H54 (cell line): ENCODE measurements at regions not wholly inside any gene's neighbourhood (a gene's known extent, or its start where the extent isn't known, plus 50 kb on each side); places are given as distances from the start of the nearest gene placed in this dataset.
A peak's percentile ranks its signal among the peaks of the same experiment; 100 is the strongest.

Experiments
- DNase-seq: peaks from one replicate; pipeline ENCODE4 v3.0.0; 2011; ENCODE audit warnings: low spot score, mixed read lengths; ENCODE audit not compliant: insufficient read length
- FAIRE-seq: peaks from 3 replicates; lab custom pipeline; 2011; peaks lifted over from hg19 to GRCh38; lab: Jason Lieb, UNC
- POLR2A ChIP-seq: IDR thresholded peaks from 2 replicates; pipeline ENCODE4 v1.6.1; 2011; ENCODE audit warnings: low read depth, mild to moderate bottlenecking, low read length

GRCh38 chr7:32137059-32137458, 66.9 kb upstream of the PDE1C start:
- TF ChIP-seq POLR2A, result no peak
- FAIRE-seq, result no peak

GRCh38 chr7:32131091-32131490, 60.9 kb upstream of the PDE1C start:
- FAIRE-seq (peak; percentile 6), DNase-seq (no peak)
- no peak for TF ChIP-seq POLR2A

More at GRCh38 chr7:32137059-32137458, 66.9 kb upstream of the PDE1C start:
- no peak for DNase-seq

GRCh38 chr7:32126843-32127242, 56.6 kb upstream of the PDE1C start:
- peak; percentile 73 for FAIRE-seq
- no peak for DNase-seq
- TF ChIP-seq POLR2A, result no peak
